CD14-positive monocyte (primary cell): ENCODE measurements at regions not wholly inside any gene's neighbourhood (a gene's known extent, or its start where the extent isn't known, plus 50 kb on each side); places are given as distances from the start of the nearest gene placed in this dataset.

Experiments
- DNase-seq, 3 donors: peaks; one replicate each; pipeline ENCODE4 v3.0.0-alpha.2; 2011 to 2022
- H2AFZ ChIP-seq: 2 replicates; pipeline ENCODE4 v1.6.0; 2012; ENCODE audit warnings: mild to moderate bottlenecking, low read depth, low read length, inconsistent platforms; ENCODE audit not compliant: insufficient read depth, poor library complexity, severe bottlenecking
- H3K27ac ChIP-seq, 2 donors: 1 replicate in 1 of 2; 2 replicates in 1 of 2; pipeline ENCODE4 v1.5.1; 2012 to 2013; ENCODE audit warnings: low read length in 2 of 2, control low read depth in 1 of 2, inconsistent platforms in 1 of 2, low read depth in 1 of 2, mild to moderate bottlenecking in 1 of 2
- H3K27me3 ChIP-seq, 2 donors: one replicate each; pipeline versions ENCODE4 v1.6.0 to v1.6.1; 2011 to 2013; ENCODE audit warnings: low read length in 2 of 2; ENCODE audit not compliant: control insufficient read depth in 2 of 2, insufficient read depth in 2 of 2
- H3K36me3 ChIP-seq, 2 donors: replicated peaks in 1 of 2; 1 replicate in 1 of 2; 2 replicates in 1 of 2; pipeline versions ENCODE4 v1.5.1 to v1.6.1; 2012 to 2013; ENCODE audit warnings: low read length in 2 of 2, control low read depth in 1 of 2, inconsistent platforms in 1 of 2, mild to moderate bottlenecking in 1 of 2; ENCODE audit not compliant: insufficient read depth in 2 of 2, control insufficient read depth in 1 of 2
- H3K4me1 ChIP-seq, 2 donors: 1 replicate in 1 of 2; 2 replicates in 1 of 2; pipeline versions ENCODE4 v1.5.1 to v1.6.1; 2012 to 2013; ENCODE audit warnings: low read length in 2 of 2, control low read depth in 1 of 2, inconsistent platforms in 1 of 2, mild to moderate bottlenecking in 1 of 2, moderate library complexity in 1 of 2; ENCODE audit not compliant: insufficient read depth in 2 of 2, control insufficient read depth in 1 of 2
- H3K4me2 ChIP-seq: replicated peaks from 2 replicates; pipeline ENCODE3; 2012; ENCODE audit warnings: low read length, moderate library complexity, mild to moderate bottlenecking; ENCODE audit not compliant: poor library complexity, severe bottlenecking; ENCODE audit errors: extremely low read depth
- H3K4me3 ChIP-seq, 3 experiments: fragments of 200-600 bp in 1 of 3; sonication (generic) in 1 of 3; replicated peaks in 1 of 3; 1 replicate in 2 of 3; 2 replicates in 1 of 3; pipeline ENCODE4 v1.5.1; 2011 to 2013; ENCODE audit warnings: low read length in 3 of 3, mild to moderate bottlenecking in 3 of 3, control low read depth in 2 of 3, low read depth in 2 of 3, inconsistent platforms in 1 of 3, moderate library complexity in 1 of 3
- H3K79me2 ChIP-seq: 2 replicates; pipeline ENCODE4 v1.6.0; 2012; ENCODE audit warnings: mild to moderate bottlenecking, control low read depth, inconsistent platforms, low read length, moderate library complexity; ENCODE audit not compliant: insufficient read depth
- H3K9ac ChIP-seq: 2 replicates; pipeline ENCODE4 v1.6.0; 2017; ENCODE audit warnings: low read length, mild to moderate bottlenecking; ENCODE audit not compliant: insufficient read depth, poor library complexity, severe bottlenecking
- H3K9me3 ChIP-seq, 2 donors: replicated peaks in 1 of 2; 1 replicate in 1 of 2; 2 replicates in 1 of 2; pipeline versions ENCODE4 v1.5.1 to v1.6.1; 2012 to 2013; ENCODE audit warnings: low read length in 2 of 2, control low read depth in 1 of 2; ENCODE audit not compliant: control insufficient read depth in 1 of 2, insufficient read depth in 1 of 2
- H4K20me1 ChIP-seq: 2 replicates; pipeline ENCODE4 v1.6.0; 2012; ENCODE audit warnings: mild to moderate bottlenecking, low read length, control low read depth, moderate library complexity; ENCODE audit not compliant: insufficient read depth
- H3K27ac Mint-ChIP-seq, 7 donors: one replicate each; pipeline ENCODE4 v1.8.0; 2020; ENCODE audit warnings: mild to moderate bottlenecking in 7 of 7, mixed read lengths in 7 of 7, moderate library complexity in 6 of 7, inconsistent platforms in 2 of 7
- H3K27me3 Mint-ChIP-seq, 3 donors: one replicate each; pipeline ENCODE4 v1.8.0; 2021 to 2022; ENCODE audit warnings: low read depth in 3 of 3, mild to moderate bottlenecking in 3 of 3, mixed read lengths in 3 of 3, moderate library complexity in 3 of 3, inconsistent platforms in 1 of 3
- H3K36me3 Mint-ChIP-seq, 2 donors: one replicate each; pipeline ENCODE4 v1.8.0; 2020; ENCODE audit warnings: mixed read lengths in 2 of 2, inconsistent platforms in 1 of 2, mild to moderate bottlenecking in 1 of 2
- H3K4me1 Mint-ChIP-seq: one replicate; pipeline ENCODE4 v1.8.0; 2020; ENCODE audit warnings: mild to moderate bottlenecking, mixed read lengths
- H3K4me3 Mint-ChIP-seq, 2 donors: one replicate each; pipeline ENCODE4 v1.8.0; 2020; ENCODE audit warnings: mild to moderate bottlenecking in 2 of 2, mixed read lengths in 2 of 2, moderate library complexity in 1 of 2
- H3K9me3 Mint-ChIP-seq, 7 donors: one replicate each; pipeline ENCODE4 v1.8.0; 2020 to 2022; ENCODE audit warnings: mixed read lengths in 7 of 7, mild to moderate bottlenecking in 6 of 7, moderate library complexity in 6 of 7, inconsistent platforms in 2 of 7
- WGBS: methylation state at CpG from one replicate; pipeline ENCODE4 v1.1.5; 2013; ENCODE audit warnings: missing lambda C conversion rate; ENCODE audit not compliant: insufficient coverage; 5-methylcytosine and 5-hydroxymethylcytosine counted together
- intact Hi-C, 2 donors: fragments of 100-400 bp; cut with micrococcal nuclease; formaldehyde crosslinking; loops; one replicate each; pipeline versions ENCODE4 v1.15.0 to v1.15.1; 2023
- TF ChIP-seq, protein P1 (sequence below): fragments of 200-600 bp; IDR thresholded peaks from one replicate; pipeline ENCODE4 v1.8.0; 2022; ENCODE audit warnings: antibody characterized with exemption, mild to moderate bottlenecking

DNA sequence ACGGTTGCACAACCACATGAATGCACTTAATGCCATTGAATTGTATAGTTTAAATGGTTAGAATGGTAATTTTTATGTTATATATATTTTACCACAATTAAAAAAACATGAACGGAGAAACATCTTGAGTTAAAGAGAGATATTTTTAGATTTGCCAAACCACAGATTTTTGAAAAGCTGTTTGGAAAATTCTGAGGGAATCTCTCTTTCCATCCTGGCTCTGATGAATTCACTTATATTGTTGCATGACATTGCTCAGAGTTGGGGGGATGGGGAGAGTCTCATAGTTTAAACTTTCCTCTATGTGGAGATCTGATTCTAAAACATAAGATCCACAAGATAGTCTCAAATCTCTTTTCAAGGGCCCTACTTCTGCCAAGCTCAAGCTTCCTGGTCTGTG, 275.0 kb upstream of the NPVF start:
- no CpG with 5 or more reads among the region's 2 CpGs for WGBS
- TF ChIP-seq, protein P1, sequence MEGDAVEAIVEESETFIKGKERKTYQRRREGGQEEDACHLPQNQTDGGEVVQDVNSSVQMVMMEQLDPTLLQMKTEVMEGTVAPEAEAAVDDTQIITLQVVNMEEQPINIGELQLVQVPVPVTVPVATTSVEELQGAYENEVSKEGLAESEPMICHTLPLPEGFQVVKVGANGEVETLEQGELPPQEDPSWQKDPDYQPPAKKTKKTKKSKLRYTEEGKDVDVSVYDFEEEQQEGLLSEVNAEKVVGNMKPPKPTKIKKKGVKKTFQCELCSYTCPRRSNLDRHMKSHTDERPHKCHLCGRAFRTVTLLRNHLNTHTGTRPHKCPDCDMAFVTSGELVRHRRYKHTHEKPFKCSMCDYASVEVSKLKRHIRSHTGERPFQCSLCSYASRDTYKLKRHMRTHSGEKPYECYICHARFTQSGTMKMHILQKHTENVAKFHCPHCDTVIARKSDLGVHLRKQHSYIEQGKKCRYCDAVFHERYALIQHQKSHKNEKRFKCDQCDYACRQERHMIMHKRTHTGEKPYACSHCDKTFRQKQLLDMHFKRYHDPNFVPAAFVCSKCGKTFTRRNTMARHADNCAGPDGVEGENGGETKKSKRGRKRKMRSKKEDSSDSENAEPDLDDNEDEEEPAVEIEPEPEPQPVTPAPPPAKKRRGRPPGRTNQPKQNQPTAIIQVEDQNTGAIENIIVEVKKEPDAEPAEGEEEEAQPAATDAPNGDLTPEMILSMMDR = no peak

DNA sequence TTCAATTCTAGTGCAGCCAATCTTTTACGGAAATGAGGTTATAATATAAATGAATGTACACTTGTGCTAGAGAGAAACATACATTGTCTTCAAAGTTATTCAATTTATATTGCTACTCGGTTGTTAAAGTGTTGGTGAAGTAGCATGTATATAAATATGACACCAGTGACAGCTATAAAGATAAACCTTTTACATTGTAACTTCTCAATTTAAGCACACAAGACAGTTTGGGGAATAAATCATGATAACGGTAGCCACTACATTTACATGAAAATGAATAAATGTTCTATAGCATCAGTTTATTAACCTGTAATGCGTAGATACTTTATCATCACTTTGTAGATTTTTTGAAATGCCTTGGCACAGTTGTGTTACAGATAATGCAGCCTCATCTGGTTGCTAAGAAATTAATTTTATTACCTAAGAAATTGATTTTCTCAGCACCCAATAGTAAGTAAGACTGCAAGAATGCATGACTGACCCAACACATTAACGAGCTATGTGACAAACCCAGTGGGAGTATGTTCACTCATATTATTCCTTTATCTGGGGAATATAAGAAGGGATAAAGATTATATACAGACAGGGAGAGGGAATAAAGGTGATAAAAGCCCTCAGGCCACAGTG, 283.9 kb upstream of the NPVF start:
- no peak overlapping the region for H3K4me2 ChIP-seq
- H3K4me1 Mint-ChIP-seq = no peaks in the 10 kb centered on the region
- no peak overlapping the region for H3K27ac ChIP-seq
- peaks cover 0 to 9% (median 3%) of the 10 kb centered on the region in 7 donors for H3K9me3 Mint-ChIP-seq
- no peak overlapping the region for H3K4me3 ChIP-seq
- H3K36me3 Mint-ChIP-seq = no peaks in the 10 kb centered on the region
- no peaks in the 10 kb centered on the region for H4K20me1 ChIP-seq
- no peak for DNase-seq
- intact Hi-C loops = no loop called here
- H3K9ac ChIP-seq = no peak overlapping the region
- no peak overlapping the region for H2AFZ ChIP-seq
- no peaks in the 10 kb centered on the region for H3K4me1 ChIP-seq
- WGBS = no CpG with 5 or more reads among the region's 5 CpGs
- TF ChIP-seq, protein P1 = no peak
- no peaks in the 10 kb centered on the region for H3K79me2 ChIP-seq
- H3K9me3 ChIP-seq = no peaks in the 10 kb centered on the region
- no peaks in the 10 kb centered on the region for H3K27me3 ChIP-seq
- H3K27me3 Mint-ChIP-seq = no peaks in the 10 kb centered on the region
- H3K27ac Mint-ChIP-seq = no peak overlapping the region
- no peaks in the 10 kb centered on the region for H3K36me3 ChIP-seq
- no peak overlapping the region for H3K4me3 Mint-ChIP-seq

More for the DNA sequence above, 275.0 kb upstream of the NPVF start:
- H3K27me3 ChIP-seq = no peaks in the 10 kb centered on the region
- no peaks in the 10 kb centered on the region for H3K36me3 Mint-ChIP-seq
- no peaks in the 10 kb centered on the region for H4K20me1 ChIP-seq
- no peak overlapping the region for H3K9ac ChIP-seq
- no peaks in the 10 kb centered on the region for H3K9me3 ChIP-seq
- DNase-seq = no peak
- no peak overlapping the region for H3K27ac ChIP-seq
- intact Hi-C loops = no loop called here
- H3K9me3 Mint-ChIP-seq = peaks cover 0 to 11% (median 3%) of the 10 kb centered on the region in 7 donors
- H3K4me3 ChIP-seq = no peak overlapping the region
- no peak overlapping the region for H3K4me2 ChIP-seq
- H2AFZ ChIP-seq = no peak overlapping the region
- H3K27ac Mint-ChIP-seq = no peak overlapping the region
- no peak overlapping the region for H3K4me3 Mint-ChIP-seq
- no peaks in the 10 kb centered on the region for H3K4me1 Mint-ChIP-seq
- H3K27me3 Mint-ChIP-seq = no peaks in the 10 kb centered on the region
- H3K36me3 ChIP-seq = no peaks in the 10 kb centered on the region
- no peaks in the 10 kb centered on the region for H3K79me2 ChIP-seq
- H3K4me1 ChIP-seq = no peaks in the 10 kb centered on the region
